GM23338 (cell line): ENCODE measurements at regions not wholly inside any gene's neighbourhood (a gene's known extent, or its start where the extent isn't known, plus 50 kb on each side); places are given as distances from the start of the nearest gene placed in this dataset.

Experiments
- ATAC-seq: fragments of 200-7000 bp; cut with Tn5 transposase; 3 replicates; pipeline ENCODE4 v1.9.1; 2020
- DNase-seq: peaks from one replicate; pipeline ENCODE4 v3.0.0-alpha.2; 2015; ENCODE audit warnings: low spot score
- H2AFZ ChIP-seq: fragments of 200-600 bp; sonication (generic); 2 replicates; pipeline ENCODE4 v1.8.0; 2016; ENCODE audit warnings: antibody characterized with exemption, mild to moderate bottlenecking, moderate library complexity
- H3F3A ChIP-seq: fragments of 200-600 bp; sonication (generic); replicated peaks from 2 replicates; pipeline ENCODE4 v1.8.0; 2017; ENCODE audit warnings: antibody characterized with exemption, mixed run types, low read depth
- H3K27ac ChIP-seq: fragments of 200-600 bp; sonication (generic); 2 replicates; pipeline ENCODE4 v1.6.1; 2016; ENCODE audit warnings: low read depth
- H3K27me3 ChIP-seq: fragments of 200-600 bp; sonication (generic); 2 replicates; pipeline ENCODE4 v1.8.0; 2016; ENCODE audit warnings: mild to moderate bottlenecking, mixed run types, moderate library complexity; ENCODE audit not compliant: insufficient read depth
- H3K36me3 ChIP-seq: fragments of 200-600 bp; sonication (generic); 2 replicates; pipeline ENCODE4 v1.8.0; 2016; ENCODE audit warnings: mild to moderate bottlenecking; ENCODE audit not compliant: insufficient read depth
- H3K4me1 ChIP-seq: fragments of 200-600 bp; sonication (generic); 2 replicates; pipeline ENCODE4 v1.8.0; 2016; ENCODE audit warnings: mild to moderate bottlenecking, moderate library complexity; ENCODE audit not compliant: insufficient read depth
- H3K4me2 ChIP-seq: fragments of 200-600 bp; sonication (generic); 2 replicates; pipeline ENCODE4 v1.7.1; 2017; ENCODE audit warnings: mixed run types
- H3K4me3 ChIP-seq: fragments of 200-600 bp; sonication (generic); 2 replicates; pipeline ENCODE4 v1.6.1; 2016; ENCODE audit warnings: mixed run types
- H3K79me2 ChIP-seq: fragments of 200-600 bp; sonication (generic); replicated peaks from 2 replicates; pipeline ENCODE4 v1.8.0; 2017; ENCODE audit warnings: mild to moderate bottlenecking; ENCODE audit not compliant: insufficient read depth
- H3K9me2 ChIP-seq: fragments of 200-600 bp; sonication (generic); 2 replicates; pipeline ENCODE4 v1.8.0; 2017; ENCODE audit not compliant: insufficient read depth
- H4K20me1 ChIP-seq: fragments of 200-600 bp; sonication (generic); replicated peaks from 2 replicates; pipeline ENCODE4 v1.8.0; 2017; ENCODE audit warnings: mild to moderate bottlenecking; ENCODE audit not compliant: insufficient read depth
- H3K27ac Mint-ChIP-seq: 2 replicates; pipeline ENCODE4 v1.8.0; 2020; ENCODE audit warnings: inconsistent platforms, mild to moderate bottlenecking, moderate library complexity, mixed read lengths
- H3K27me3 Mint-ChIP-seq: 3 replicates; pipeline ENCODE4 v1.8.0; 2022; ENCODE audit warnings: low read depth, mild to moderate bottlenecking, moderate library complexity, mixed read lengths, inconsistent platforms; ENCODE audit not compliant: insufficient read depth, poor library complexity
- H3K36me3 Mint-ChIP-seq: 3 replicates; pipeline ENCODE4 v1.8.0; 2021; ENCODE audit warnings: low read depth, mild to moderate bottlenecking, inconsistent platforms, moderate library complexity, mixed read lengths
- H3K4me1 Mint-ChIP-seq: 3 replicates; pipeline ENCODE4 v1.8.0; 2020; ENCODE audit warnings: mild to moderate bottlenecking, inconsistent platforms, mixed read lengths
- H3K4me3 Mint-ChIP-seq: 3 replicates; pipeline ENCODE4 v1.8.0; 2021; ENCODE audit warnings: moderate library complexity, mild to moderate bottlenecking, inconsistent platforms, mixed read lengths
- H3K9me3 Mint-ChIP-seq: 3 replicates; pipeline ENCODE4 v1.8.0; 2020; ENCODE audit warnings: moderate library complexity, mild to moderate bottlenecking, inconsistent platforms, mixed read lengths
- CREB1 ChIP-seq: fragments of 250-450 bp; sonication (Bioruptor Pico); IDR thresholded peaks from 2 replicates; pipeline ENCODE4 v1.5.0; 2020; ENCODE audit warnings: low read depth, mild to moderate bottlenecking, moderate library complexity
- CTCF ChIP-seq, 2 experiments: fragments of 200-600 bp in 1 of 2; sonication (generic) in 1 of 2; conservative IDR thresholded peaks; 2 replicates each; pipeline versions ENCODE4 v1.5.1 to v1.6.1; 2016 to 2017; ENCODE audit warnings: antibody characterized with exemption in 2 of 2, low read depth in 2 of 2, mild to moderate bottlenecking in 2 of 2, moderate library complexity in 1 of 2
- EZH2 ChIP-seq: fragments of 200-600 bp; sonication (generic); IDR thresholded peaks from one replicate; pipeline ENCODE4 v1.8.0; 2017; ENCODE audit warnings: antibody characterized with exemption, mild to moderate bottlenecking, low read depth; ENCODE audit not compliant: unreplicated experiment
- EZH2phosphoT487 ChIP-seq: fragments of 200-600 bp; sonication (generic); IDR thresholded peaks from one replicate; pipeline ENCODE4 v1.8.1; 2018; ENCODE audit warnings: antibody characterized with exemption; ENCODE audit not compliant: unreplicated experiment
- JUNB ChIP-seq: IDR thresholded peaks from one replicate; pipeline ENCODE4 v1.6.1; 2016; ENCODE audit warnings: antibody characterized with exemption; ENCODE audit not compliant: unreplicated experiment
- NANOG ChIP-seq: IDR thresholded peaks from 2 replicates; pipeline ENCODE4 v1.6.1; 2016; ENCODE audit warnings: antibody characterized with exemption, borderline replicate concordance
- POLR2AphosphoS5 ChIP-seq: IDR thresholded peaks from 2 replicates; pipeline ENCODE4 v1.6.1; 2016; ENCODE audit warnings: antibody characterized with exemption, low read depth
- STAT1 ChIP-seq: IDR thresholded peaks from one replicate; pipeline ENCODE4 v1.6.1; 2016; ENCODE audit warnings: antibody characterized with exemption; ENCODE audit not compliant: unreplicated experiment
- ZNF114 ChIP-seq: fragments of 250-450 bp; sonication (Bioruptor Pico); IDR thresholded peaks from 2 replicates; pipeline ENCODE4 v1.5.0; 2020; ENCODE audit warnings: mild to moderate bottlenecking, moderate library complexity
- ZNF331 ChIP-seq: fragments of 250-450 bp; sonication (Bioruptor Pico); IDR thresholded peaks from 2 replicates; pipeline ENCODE4 v1.5.0; 2020; ENCODE audit warnings: low read depth, mild to moderate bottlenecking, moderate library complexity
- TF ChIP-seq, protein P1 (sequence below): IDR thresholded peaks from one replicate; pipeline ENCODE4 v1.6.1; 2018; ENCODE audit warnings: antibody characterized with exemption; ENCODE audit not compliant: unreplicated experiment
- TF ChIP-seq, protein P2 (sequence below): IDR thresholded peaks from 2 replicates; pipeline ENCODE4 v1.6.1; 2016; ENCODE audit warnings: antibody characterized with exemption
- TF ChIP-seq, protein P3 (sequence below): fragments of 250-450 bp; sonication (Bioruptor Pico); IDR thresholded peaks from 2 replicates; pipeline ENCODE4 v1.5.0; 2020; ENCODE audit warnings: mild to moderate bottlenecking, moderate library complexity

DNA sequence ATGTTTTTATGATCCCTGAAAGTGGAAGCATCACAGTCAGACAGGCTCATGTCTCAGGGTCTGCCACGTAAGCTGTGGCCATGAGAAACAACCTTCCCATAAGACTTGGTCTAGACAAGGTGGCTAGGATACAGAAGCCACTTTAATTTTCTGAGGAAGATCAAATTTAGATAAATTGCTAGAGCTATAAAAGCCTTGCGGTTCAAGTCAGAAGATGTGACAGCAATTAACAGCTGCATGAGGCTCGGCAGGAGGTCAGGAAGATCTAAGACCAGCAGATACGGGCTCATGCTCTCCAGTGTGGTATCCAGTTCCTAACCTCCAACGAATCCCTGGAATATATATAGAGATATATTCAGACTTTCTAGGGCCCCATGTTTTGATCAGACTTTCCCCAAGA is 577.1 kb downstream of the PLPP3 start:
- Mint-ChIP-seq H3K9me3 (no peaks in the 10 kb centered on the region), H3K36me3 (no peaks in the 10 kb centered on the region), H3K27ac (no peak overlapping the region), H3K4me1 (no peaks in the 10 kb centered on the region), H3K4me3 (no peak overlapping the region), H3K27me3 (no peaks in the 10 kb centered on the region)
- H3K4me2 ChIP-seq = no peak overlapping the region
- no peaks in the 10 kb centered on the region for H3K27me3 ChIP-seq
- H3K4me1 ChIP-seq = no peaks in the 10 kb centered on the region
- H4K20me1 ChIP-seq = no peaks in the 10 kb centered on the region
- H3K4me3 ChIP-seq = no peak overlapping the region
- ATAC-seq = no peak
- no peaks in the 10 kb centered on the region for H3F3A ChIP-seq
- H3K79me2 ChIP-seq = no peaks in the 10 kb centered on the region
- H2AFZ ChIP-seq = no peak overlapping the region
- DNase-seq = no peak
- H3K9me2 ChIP-seq = peaks cover 6% of the 10 kb centered on the region; the same call in 1 of the 2 replicates
- no peak for TF ChIP-seq STAT1
- no peak for TF ChIP-seq CREB1 (CRISPR knock-in tag)
- TF ChIP-seq EZH2phosphoT487 = no peak
- no peak for TF ChIP-seq ZNF331
- TF ChIP-seq CTCF (conservative IDR thresholded peaks at IDR 0.05; ENCODE audit: low read depth in 2 of 2) = no peak
- TF ChIP-seq NANOG = no peak
- TF ChIP-seq, protein P1, sequence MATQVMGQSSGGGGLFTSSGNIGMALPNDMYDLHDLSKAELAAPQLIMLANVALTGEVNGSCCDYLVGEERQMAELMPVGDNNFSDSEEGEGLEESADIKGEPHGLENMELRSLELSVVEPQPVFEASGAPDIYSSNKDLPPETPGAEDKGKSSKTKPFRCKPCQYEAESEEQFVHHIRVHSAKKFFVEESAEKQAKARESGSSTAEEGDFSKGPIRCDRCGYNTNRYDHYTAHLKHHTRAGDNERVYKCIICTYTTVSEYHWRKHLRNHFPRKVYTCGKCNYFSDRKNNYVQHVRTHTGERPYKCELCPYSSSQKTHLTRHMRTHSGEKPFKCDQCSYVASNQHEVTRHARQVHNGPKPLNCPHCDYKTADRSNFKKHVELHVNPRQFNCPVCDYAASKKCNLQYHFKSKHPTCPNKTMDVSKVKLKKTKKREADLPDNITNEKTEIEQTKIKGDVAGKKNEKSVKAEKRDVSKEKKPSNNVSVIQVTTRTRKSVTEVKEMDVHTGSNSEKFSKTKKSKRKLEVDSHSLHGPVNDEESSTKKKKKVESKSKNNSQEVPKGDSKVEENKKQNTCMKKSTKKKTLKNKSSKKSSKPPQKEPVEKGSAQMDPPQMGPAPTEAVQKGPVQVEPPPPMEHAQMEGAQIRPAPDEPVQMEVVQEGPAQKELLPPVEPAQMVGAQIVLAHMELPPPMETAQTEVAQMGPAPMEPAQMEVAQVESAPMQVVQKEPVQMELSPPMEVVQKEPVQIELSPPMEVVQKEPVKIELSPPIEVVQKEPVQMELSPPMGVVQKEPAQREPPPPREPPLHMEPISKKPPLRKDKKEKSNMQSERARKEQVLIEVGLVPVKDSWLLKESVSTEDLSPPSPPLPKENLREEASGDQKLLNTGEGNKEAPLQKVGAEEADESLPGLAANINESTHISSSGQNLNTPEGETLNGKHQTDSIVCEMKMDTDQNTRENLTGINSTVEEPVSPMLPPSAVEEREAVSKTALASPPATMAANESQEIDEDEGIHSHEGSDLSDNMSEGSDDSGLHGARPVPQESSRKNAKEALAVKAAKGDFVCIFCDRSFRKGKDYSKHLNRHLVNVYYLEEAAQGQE = no peak
- TF ChIP-seq ZNF114 (CRISPR knock-in tag) = no peak
- TF ChIP-seq, protein P2, sequence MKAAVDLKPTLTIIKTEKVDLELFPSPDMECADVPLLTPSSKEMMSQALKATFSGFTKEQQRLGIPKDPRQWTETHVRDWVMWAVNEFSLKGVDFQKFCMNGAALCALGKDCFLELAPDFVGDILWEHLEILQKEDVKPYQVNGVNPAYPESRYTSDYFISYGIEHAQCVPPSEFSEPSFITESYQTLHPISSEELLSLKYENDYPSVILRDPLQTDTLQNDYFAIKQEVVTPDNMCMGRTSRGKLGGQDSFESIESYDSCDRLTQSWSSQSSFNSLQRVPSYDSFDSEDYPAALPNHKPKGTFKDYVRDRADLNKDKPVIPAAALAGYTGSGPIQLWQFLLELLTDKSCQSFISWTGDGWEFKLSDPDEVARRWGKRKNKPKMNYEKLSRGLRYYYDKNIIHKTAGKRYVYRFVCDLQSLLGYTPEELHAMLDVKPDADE = no peak
- no peak for TF ChIP-seq POLR2AphosphoS5
- TF ChIP-seq JUNB = no peak
- TF ChIP-seq, protein P3, sequence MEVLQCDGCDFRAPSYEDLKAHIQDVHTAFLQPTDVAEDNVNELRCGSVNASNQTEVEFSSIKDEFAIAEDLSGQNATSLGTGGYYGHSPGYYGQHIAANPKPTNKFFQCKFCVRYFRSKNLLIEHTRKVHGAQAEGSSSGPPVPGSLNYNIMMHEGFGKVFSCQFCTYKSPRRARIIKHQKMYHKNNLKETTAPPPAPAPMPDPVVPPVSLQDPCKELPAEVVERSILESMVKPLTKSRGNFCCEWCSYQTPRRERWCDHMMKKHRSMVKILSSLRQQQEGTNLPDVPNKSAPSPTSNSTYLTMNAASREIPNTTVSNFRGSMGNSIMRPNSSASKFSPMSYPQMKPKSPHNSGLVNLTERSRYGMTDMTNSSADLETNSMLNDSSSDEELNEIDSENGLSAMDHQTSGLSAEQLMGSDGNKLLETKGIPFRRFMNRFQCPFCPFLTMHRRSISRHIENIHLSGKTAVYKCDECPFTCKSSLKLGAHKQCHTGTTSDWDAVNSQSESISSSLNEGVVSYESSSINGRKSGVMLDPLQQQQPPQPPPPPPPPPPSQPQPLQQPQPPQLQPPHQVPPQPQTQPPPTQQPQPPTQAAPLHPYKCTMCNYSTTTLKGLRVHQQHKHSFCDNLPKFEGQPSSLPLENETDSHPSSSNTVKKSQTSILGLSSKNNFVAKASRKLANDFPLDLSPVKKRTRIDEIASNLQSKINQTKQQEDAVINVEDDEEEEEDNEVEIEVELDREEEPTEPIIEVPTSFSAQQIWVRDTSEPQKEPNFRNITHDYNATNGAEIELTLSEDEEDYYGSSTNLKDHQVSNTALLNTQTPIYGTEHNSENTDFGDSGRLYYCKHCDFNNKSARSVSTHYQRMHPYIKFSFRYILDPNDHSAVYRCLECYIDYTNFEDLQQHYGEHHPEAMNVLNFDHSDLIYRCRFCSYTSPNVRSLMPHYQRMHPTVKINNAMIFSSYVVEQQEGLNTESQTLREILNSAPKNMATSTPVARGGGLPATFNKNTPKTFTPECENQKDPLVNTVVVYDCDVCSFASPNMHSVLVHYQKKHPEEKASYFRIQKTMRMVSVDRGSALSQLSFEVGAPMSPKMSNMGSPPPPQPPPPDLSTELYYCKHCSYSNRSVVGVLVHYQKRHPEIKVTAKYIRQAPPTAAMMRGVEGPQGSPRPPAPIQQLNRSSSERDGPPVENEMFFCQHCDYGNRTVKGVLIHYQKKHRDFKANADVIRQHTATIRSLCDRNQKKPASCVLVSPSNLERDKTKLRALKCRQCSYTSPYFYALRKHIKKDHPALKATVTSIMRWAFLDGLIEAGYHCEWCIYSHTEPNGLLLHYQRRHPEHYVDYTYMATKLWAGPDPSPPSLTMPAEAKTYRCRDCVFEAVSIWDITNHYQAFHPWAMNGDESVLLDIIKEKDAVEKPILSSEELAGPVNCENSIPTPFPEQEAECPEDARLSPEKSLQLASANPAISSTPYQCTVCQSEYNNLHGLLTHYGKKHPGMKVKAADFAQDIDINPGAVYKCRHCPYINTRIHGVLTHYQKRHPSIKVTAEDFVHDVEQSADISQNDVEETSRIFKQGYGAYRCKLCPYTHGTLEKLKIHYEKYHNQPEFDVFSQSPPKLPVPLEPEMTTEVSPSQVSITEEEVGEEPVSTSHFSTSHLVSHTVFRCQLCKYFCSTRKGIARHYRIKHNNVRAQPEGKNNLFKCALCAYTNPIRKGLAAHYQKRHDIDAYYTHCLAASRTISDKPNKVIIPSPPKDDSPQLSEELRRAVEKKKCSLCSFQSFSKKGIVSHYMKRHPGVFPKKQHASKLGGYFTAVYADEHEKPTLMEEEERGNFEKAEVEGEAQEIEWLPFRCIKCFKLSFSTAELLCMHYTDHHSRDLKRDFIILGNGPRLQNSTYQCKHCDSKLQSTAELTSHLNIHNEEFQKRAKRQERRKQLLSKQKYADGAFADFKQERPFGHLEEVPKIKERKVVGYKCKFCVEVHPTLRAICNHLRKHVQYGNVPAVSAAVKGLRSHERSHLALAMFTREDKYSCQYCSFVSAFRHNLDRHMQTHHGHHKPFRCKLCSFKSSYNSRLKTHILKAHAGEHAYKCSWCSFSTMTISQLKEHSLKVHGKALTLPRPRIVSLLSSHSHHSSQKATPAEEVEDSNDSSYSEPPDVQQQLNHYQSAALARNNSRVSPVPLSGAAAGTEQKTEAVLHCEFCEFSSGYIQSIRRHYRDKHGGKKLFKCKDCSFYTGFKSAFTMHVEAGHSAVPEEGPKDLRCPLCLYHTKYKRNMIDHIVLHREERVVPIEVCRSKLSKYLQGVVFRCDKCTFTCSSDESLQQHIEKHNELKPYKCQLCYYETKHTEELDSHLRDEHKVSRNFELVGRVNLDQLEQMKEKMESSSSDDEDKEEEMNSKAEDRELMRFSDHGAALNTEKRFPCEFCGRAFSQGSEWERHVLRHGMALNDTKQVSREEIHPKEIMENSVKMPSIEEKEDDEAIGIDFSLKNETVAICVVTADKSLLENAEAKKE (CRISPR knock-in tag) = no peak
- no peak for TF ChIP-seq EZH2
- no peaks in the 10 kb centered on the region for H3K36me3 ChIP-seq
- H3K27ac ChIP-seq = no peak overlapping the region
